ENCODE measurements at regions not wholly inside any gene's neighbourhood (a gene's known extent, or its start where the extent isn't known, plus 50 kb on each side); places are given as distances from the start of the nearest gene placed in this dataset.

GRCh38 chr1:234768171-234768568 is 158.2 kb upstream of the IRF2BP2 start:
- Histone ChIP-seq H3K4me3 (ENCODE audit: low read depth, low read length) (no peak overlapping the region), H3K79me1 (ENCODE audit: low read length) (peaks cover 25% of the 10 kb centered on the region), H3K36me3 (ENCODE audit: control insufficient read depth in 1 of 2, insufficient read depth in 2 of 2, low read length in 2 of 2) (no peaks in the 10 kb centered on the region), H3K4ac (ENCODE audit: low read depth, low read length) (no peak overlapping the region), H3K9me3 (ENCODE audit: insufficient read depth, low read depth, low read length) (no peaks in the 10 kb centered on the region), H3K4me2 (ENCODE audit: low read length) (no peak overlapping the region), H4K12ac (ENCODE audit: low read depth, low read length) (no peak overlapping the region), H3K27ac (ENCODE audit: low read depth, low read length) (no peak overlapping the region), H4K91ac (ENCODE audit: low read depth, low read length) (peak overlapping the region; percentile 60), H2AK5ac (ENCODE audit: low read length) (no peak overlapping the region), H2BK120ac (ENCODE audit: insufficient read depth, low read length, poor library complexity) (peak overlapping the region; percentile 23), H2AFZ (ENCODE audit: insufficient read depth, low read length, poor library complexity) (no peak overlapping the region), H2BK12ac (ENCODE audit: low read length) (no peak overlapping the region), H3K4me1 (ENCODE audit: control insufficient read depth in 1 of 2, insufficient read depth in 2 of 2, low read length in 2 of 2) (peaks cover 20 to 38% of the 10 kb centered on the region in 2 experiments), H3K14ac (ENCODE audit: low read length) (no peak overlapping the region), H3K18ac (ENCODE audit: low read length) (no peak overlapping the region), H2BK5ac (ENCODE audit: low read depth, low read length, poor library complexity) (no peak overlapping the region), H3K79me2 (ENCODE audit: control insufficient read depth, insufficient read depth, low read length, poor library complexity) (peaks cover 2% of the 10 kb centered on the region), H3K27me3 (ENCODE audit: insufficient read depth, low read length) (no peaks in the 10 kb centered on the region), H3K9ac (ENCODE audit: low read length) (no peak overlapping the region), H3K23ac (ENCODE audit: low read length) (no peak overlapping the region), H4K8ac (ENCODE audit: low read depth, low read length) (no peak overlapping the region)
- no CpG with 5 or more reads among the region's 5 CpGs for WGBS (ENCODE audit: extremely low coverage, insufficient coverage, insufficient read length)
- no peak for DNase-seq

DNA sequence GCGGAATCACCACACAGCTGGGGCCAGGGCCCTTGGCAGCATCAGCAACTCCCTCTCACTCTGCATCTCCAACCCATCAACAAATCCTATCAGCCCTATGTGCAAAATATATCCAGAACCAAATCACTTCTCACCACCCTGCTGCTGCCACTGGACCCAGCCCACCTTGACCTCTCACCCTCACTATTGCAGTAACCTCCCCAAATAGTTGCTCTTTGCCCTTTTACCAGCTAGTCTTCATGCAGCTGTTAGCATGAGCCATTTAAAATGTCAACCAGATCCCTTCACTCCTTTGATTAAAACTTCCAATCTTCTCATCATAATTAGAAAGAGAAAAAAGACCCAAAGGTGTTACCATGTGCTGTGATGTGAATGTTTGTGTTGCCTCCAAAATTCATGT is 155.7 kb upstream of the IRF2BP2 start:
- Histone ChIP-seq H3K4me1 (ENCODE audit: control insufficient read depth in 1 of 2, insufficient read depth in 2 of 2, low read length in 2 of 2) (peaks cover 17 to 26% of the 10 kb centered on the region in 2 experiments), H3K27me3 (ENCODE audit: insufficient read depth, low read length) (no peaks in the 10 kb centered on the region), H2BK12ac (ENCODE audit: low read length) (no peak overlapping the region), H3K79me2 (ENCODE audit: control insufficient read depth, insufficient read depth, low read length, poor library complexity) (peaks cover 2% of the 10 kb centered on the region), H4K8ac (ENCODE audit: low read depth, low read length) (no peak overlapping the region), H3K4ac (ENCODE audit: low read depth, low read length) (no peak overlapping the region), H3K18ac (ENCODE audit: low read length) (no peak overlapping the region), H4K12ac (ENCODE audit: low read depth, low read length) (no peak overlapping the region), H3K14ac (ENCODE audit: low read length) (no peak overlapping the region), H3K36me3 (ENCODE audit: control insufficient read depth in 1 of 2, insufficient read depth in 2 of 2, low read length in 2 of 2) (no peaks in the 10 kb centered on the region), H3K4me3 (ENCODE audit: low read depth, low read length) (no peak overlapping the region), H3K9me3 (ENCODE audit: insufficient read depth, low read depth, low read length) (peaks cover 3% of the 10 kb centered on the region), H3K79me1 (ENCODE audit: low read length) (peaks cover 14% of the 10 kb centered on the region), H2AK5ac (ENCODE audit: low read length) (no peak overlapping the region), H3K4me2 (ENCODE audit: low read length) (no peak overlapping the region), H2BK120ac (ENCODE audit: insufficient read depth, low read length, poor library complexity) (no peak overlapping the region), H2AFZ (ENCODE audit: insufficient read depth, low read length, poor library complexity) (no peak overlapping the region), H3K27ac (ENCODE audit: low read depth, low read length) (no peak overlapping the region), H3K23ac (ENCODE audit: low read length) (no peak overlapping the region), H4K91ac (ENCODE audit: low read depth, low read length) (no peak overlapping the region), H3K9ac (ENCODE audit: low read length) (no peak overlapping the region), H2BK5ac (ENCODE audit: low read depth, low read length, poor library complexity) (no peak overlapping the region)
- DNase-seq: no peak
- no CpG with 5 or more reads among the region's 1 CpG for WGBS (ENCODE audit: extremely low coverage, insufficient coverage, insufficient read length)

DNA sequence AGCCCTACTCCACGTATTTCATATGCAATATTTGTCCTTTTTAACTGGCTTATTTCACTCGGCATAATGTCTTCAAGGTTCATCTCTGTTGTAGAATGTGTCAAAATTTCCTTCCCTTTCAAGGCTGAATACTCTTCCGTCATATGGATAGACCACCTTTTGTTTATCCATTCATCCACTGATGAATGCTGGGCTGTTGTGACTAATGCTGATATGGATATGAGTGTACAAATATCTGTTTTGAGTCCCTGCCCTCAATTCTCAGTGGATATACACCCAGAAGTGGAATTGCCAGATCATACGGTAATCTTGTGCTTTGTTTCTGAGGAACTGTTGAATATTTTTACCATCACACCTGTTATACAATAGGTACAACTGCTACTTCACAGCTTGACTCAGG is 155.2 kb upstream of the IRF2BP2 start:
- no peak overlapping the region for H4K8ac ChIP-seq (ENCODE audit: low read depth, low read length)
- no peak overlapping the region for H3K4me3 ChIP-seq (ENCODE audit: low read depth, low read length)
- no peak overlapping the region for H2BK5ac ChIP-seq (ENCODE audit: low read depth, low read length, poor library complexity)
- no peak overlapping the region for H3K9ac ChIP-seq (ENCODE audit: low read length)
- no peaks in the 10 kb centered on the region for H3K36me3 ChIP-seq (ENCODE audit: control insufficient read depth in 1 of 2, insufficient read depth in 2 of 2, low read length in 2 of 2)
- H3K4ac ChIP-seq (ENCODE audit: low read depth, low read length): no peak overlapping the region
- DNase-seq: no peak
- no peak overlapping the region for H3K27ac ChIP-seq (ENCODE audit: low read depth, low read length)
- H3K4me1 ChIP-seq (ENCODE audit: control insufficient read depth in 1 of 2, insufficient read depth in 2 of 2, low read length in 2 of 2): peaks cover 17 to 25% of the 10 kb centered on the region in 2 experiments
- no peak overlapping the region for H3K14ac ChIP-seq (ENCODE audit: low read length)
- peaks cover 10% of the 10 kb centered on the region for H3K79me1 ChIP-seq (ENCODE audit: low read length)
- H3K18ac ChIP-seq (ENCODE audit: low read length): no peak overlapping the region
- H3K27me3 ChIP-seq (ENCODE audit: insufficient read depth, low read length): no peaks in the 10 kb centered on the region
- H4K91ac ChIP-seq (ENCODE audit: low read depth, low read length): no peak overlapping the region
- H3K4me2 ChIP-seq (ENCODE audit: low read length): no peak overlapping the region
- no peak overlapping the region for H2AK5ac ChIP-seq (ENCODE audit: low read length)
- no peak overlapping the region for H3K23ac ChIP-seq (ENCODE audit: low read length)
- H3K79me2 ChIP-seq (ENCODE audit: control insufficient read depth, insufficient read depth, low read length, poor library complexity): peaks cover 2% of the 10 kb centered on the region
- WGBS (ENCODE audit: extremely low coverage, insufficient coverage, insufficient read length): no CpG with 5 or more reads among the region's 4 CpGs
- no peak overlapping the region for H2AFZ ChIP-seq (ENCODE audit: insufficient read depth, low read length, poor library complexity)
- no peak overlapping the region for H2BK12ac ChIP-seq (ENCODE audit: low read length)
- H4K12ac ChIP-seq (ENCODE audit: low read depth, low read length): no peak overlapping the region
- H2BK120ac ChIP-seq (ENCODE audit: insufficient read depth, low read length, poor library complexity): no peak overlapping the region
- peaks cover 3% of the 10 kb centered on the region for H3K9me3 ChIP-seq (ENCODE audit: insufficient read depth, low read depth, low read length)

- H3K27ac ChIP-seq (ENCODE audit: low read depth, low read length): no peak overlapping the region
- H3K23ac ChIP-seq (ENCODE audit: low read length): no peak overlapping the region
- no peak overlapping the region for H2BK12ac ChIP-seq (ENCODE audit: low read length)
- no peak overlapping the region for H3K4me3 ChIP-seq (ENCODE audit: low read depth, low read length)
- H4K8ac ChIP-seq (ENCODE audit: low read depth, low read length): no peak overlapping the region
- H3K36me3 ChIP-seq (ENCODE audit: control insufficient read depth in 1 of 2, insufficient read depth in 2 of 2, low read length in 2 of 2): no peaks in the 10 kb centered on the region
- H3K4ac ChIP-seq (ENCODE audit: low read depth, low read length): no peak overlapping the region
- no peak overlapping the region for H2BK120ac ChIP-seq (ENCODE audit: insufficient read depth, low read length, poor library complexity)
- no peak overlapping the region for H3K18ac ChIP-seq (ENCODE audit: low read length)
- no peak overlapping the region for H3K4me2 ChIP-seq (ENCODE audit: low read length)
- no peak for DNase-seq
- H4K91ac ChIP-seq (ENCODE audit: low read depth, low read length): no peak overlapping the region
- H3K9me3 ChIP-seq (ENCODE audit: insufficient read depth, low read depth, low read length): peaks cover 3% of the 10 kb centered on the region
- H3K14ac ChIP-seq (ENCODE audit: low read length): no peak overlapping the region
- no peak overlapping the region for H3K9ac ChIP-seq (ENCODE audit: low read length)
- no peaks in the 10 kb centered on the region for H3K27me3 ChIP-seq (ENCODE audit: insufficient read depth, low read length)
- H2AFZ ChIP-seq (ENCODE audit: insufficient read depth, low read length, poor library complexity): no peak overlapping the region
- no peak overlapping the region for H2AK5ac ChIP-seq (ENCODE audit: low read length)
- peaks cover 8% of the 10 kb centered on the region for H3K79me1 ChIP-seq (ENCODE audit: low read length)
- no peak overlapping the region for H2BK5ac ChIP-seq (ENCODE audit: low read depth, low read length, poor library complexity)
- no peak overlapping the region for H4K12ac ChIP-seq (ENCODE audit: low read depth, low read length)
- no peaks in the 10 kb centered on the region for H3K79me2 ChIP-seq (ENCODE audit: control insufficient read depth, insufficient read depth, low read length, poor library complexity)
- no CpG with 5 or more reads among the region's 8 CpGs for WGBS (ENCODE audit: extremely low coverage, insufficient coverage, insufficient read length)
- peaks cover 13 to 17% of the 10 kb centered on the region in 2 experiments for H3K4me1 ChIP-seq (ENCODE audit: control insufficient read depth in 1 of 2, insufficient read depth in 2 of 2, low read length in 2 of 2)
Observed at GRCh38 chr1:234763910-234764309, 153.9 kb upstream of the IRF2BP2 start.
